ENCODE measurements at regions not wholly inside any gene's neighbourhood (a gene's known extent, or its start where the extent isn't known, plus 50 kb on each side); places are given as distances from the start of the nearest gene placed in this dataset.

- Histone ChIP-seq H3K27ac (ENCODE audit: insufficient read depth, low read length, poor library complexity, severe bottlenecking) (no peak overlapping the region), H3K9me3 (ENCODE audit: control insufficient read depth, low read length) (no peaks in the 10 kb centered on the region), H3K36me3 (ENCODE audit: control insufficient read depth, insufficient read depth, low read length) (no peaks in the 10 kb centered on the region), H3K27me3 (replicated peaks; ENCODE audit: control insufficient read depth, insufficient read depth, low read length, poor library complexity, severe bottlenecking) (no peaks in the 10 kb centered on the region), H3K4me1 (ENCODE audit: control insufficient read depth, insufficient read depth, low read length, poor library complexity, severe bottlenecking) (no peaks in the 10 kb centered on the region), H3K4me3 (ENCODE audit: insufficient read depth, low read depth, low read length, poor library complexity, severe bottlenecking) (no peak overlapping the region)
- DNase-seq: no peak
These were observed 316.7 kb downstream of the TCERG1L start for GRCh38 chr10:130994845-130995244.

- H3K4me3 ChIP-seq (ENCODE audit: insufficient read depth, low read depth, low read length, poor library complexity, severe bottlenecking): no peak overlapping the region
- H3K9me3 ChIP-seq (ENCODE audit: control insufficient read depth, low read length): no peaks in the 10 kb centered on the region
- H3K27me3 ChIP-seq (replicated peaks; ENCODE audit: control insufficient read depth, insufficient read depth, low read length, poor library complexity, severe bottlenecking): no peaks in the 10 kb centered on the region
- DNase-seq: no peak
- H3K27ac ChIP-seq (ENCODE audit: insufficient read depth, low read length, poor library complexity, severe bottlenecking): no peak overlapping the region
- H3K4me1 ChIP-seq (ENCODE audit: control insufficient read depth, insufficient read depth, low read length, poor library complexity, severe bottlenecking): no peaks in the 10 kb centered on the region
- no peaks in the 10 kb centered on the region for H3K36me3 ChIP-seq (ENCODE audit: control insufficient read depth, insufficient read depth, low read length)
These were observed 314.1 kb downstream of the TCERG1L start for GRCh38 chr10:130997267-130998045.

- no peak for DNase-seq
- H3K9me3 ChIP-seq (ENCODE audit: control insufficient read depth, low read length): no peaks in the 10 kb centered on the region
- no peak overlapping the region for H3K4me3 ChIP-seq (ENCODE audit: insufficient read depth, low read depth, low read length, poor library complexity, severe bottlenecking)
- H3K36me3 ChIP-seq (ENCODE audit: control insufficient read depth, insufficient read depth, low read length): no peaks in the 10 kb centered on the region
- H3K27me3 ChIP-seq (replicated peaks; ENCODE audit: control insufficient read depth, insufficient read depth, low read length, poor library complexity, severe bottlenecking): no peaks in the 10 kb centered on the region
- no peaks in the 10 kb centered on the region for H3K4me1 ChIP-seq (ENCODE audit: control insufficient read depth, insufficient read depth, low read length, poor library complexity, severe bottlenecking)
- no peak overlapping the region for H3K27ac ChIP-seq (ENCODE audit: insufficient read depth, low read length, poor library complexity, severe bottlenecking)
These were observed 313.5 kb downstream of the TCERG1L start for GRCh38 chr10:130998046-130998435.

GRCh38 chr10:130998642-130999041, 312.9 kb downstream of the TCERG1L start:
- no peak overlapping the region for H3K4me3 ChIP-seq (ENCODE audit: insufficient read depth, low read depth, low read length, poor library complexity, severe bottlenecking)
- H3K27me3 ChIP-seq (replicated peaks; ENCODE audit: control insufficient read depth, insufficient read depth, low read length, poor library complexity, severe bottlenecking): no peaks in the 10 kb centered on the region
- no peaks in the 10 kb centered on the region for H3K36me3 ChIP-seq (ENCODE audit: control insufficient read depth, insufficient read depth, low read length)
- DNase-seq: no peak
- H3K9me3 ChIP-seq (ENCODE audit: control insufficient read depth, low read length): no peaks in the 10 kb centered on the region
- no peaks in the 10 kb centered on the region for H3K4me1 ChIP-seq (ENCODE audit: control insufficient read depth, insufficient read depth, low read length, poor library complexity, severe bottlenecking)
- no peak overlapping the region for H3K27ac ChIP-seq (ENCODE audit: insufficient read depth, low read length, poor library complexity, severe bottlenecking)

GRCh38 chr10:130999376-131000202, 311.9 kb downstream of the TCERG1L start:
- H3K4me3 ChIP-seq (ENCODE audit: insufficient read depth, low read depth, low read length, poor library complexity, severe bottlenecking): no peak overlapping the region
- no peaks in the 10 kb centered on the region for H3K36me3 ChIP-seq (ENCODE audit: control insufficient read depth, insufficient read depth, low read length)
- H3K9me3 ChIP-seq (ENCODE audit: control insufficient read depth, low read length): no peaks in the 10 kb centered on the region
- no peaks in the 10 kb centered on the region for H3K27me3 ChIP-seq (replicated peaks; ENCODE audit: control insufficient read depth, insufficient read depth, low read length, poor library complexity, severe bottlenecking)
- H3K27ac ChIP-seq (ENCODE audit: insufficient read depth, low read length, poor library complexity, severe bottlenecking): no peak overlapping the region
- DNase-seq: no peak
- no peaks in the 10 kb centered on the region for H3K4me1 ChIP-seq (ENCODE audit: control insufficient read depth, insufficient read depth, low read length, poor library complexity, severe bottlenecking)

- H3K4me1 ChIP-seq (ENCODE audit: control insufficient read depth, insufficient read depth, low read length, poor library complexity, severe bottlenecking): no peaks in the 10 kb centered on the region
- no peak overlapping the region for H3K27ac ChIP-seq (ENCODE audit: insufficient read depth, low read length, poor library complexity, severe bottlenecking)
- no peaks in the 10 kb centered on the region for H3K9me3 ChIP-seq (ENCODE audit: control insufficient read depth, low read length)
- H3K4me3 ChIP-seq (ENCODE audit: insufficient read depth, low read depth, low read length, poor library complexity, severe bottlenecking): no peak overlapping the region
- no peaks in the 10 kb centered on the region for H3K36me3 ChIP-seq (ENCODE audit: control insufficient read depth, insufficient read depth, low read length)
- H3K27me3 ChIP-seq (replicated peaks; ENCODE audit: control insufficient read depth, insufficient read depth, low read length, poor library complexity, severe bottlenecking): no peaks in the 10 kb centered on the region
- no peak for DNase-seq
These were observed 311.3 kb downstream of the TCERG1L start for GRCh38 chr10:131000244-131000643.

GRCh38 chr10:131000743-131001142, 310.8 kb downstream of the TCERG1L start:
- Histone ChIP-seq H3K27me3 (replicated peaks; ENCODE audit: control insufficient read depth, insufficient read depth, low read length, poor library complexity, severe bottlenecking) (no peaks in the 10 kb centered on the region), H3K36me3 (ENCODE audit: control insufficient read depth, insufficient read depth, low read length) (no peaks in the 10 kb centered on the region), H3K4me1 (ENCODE audit: control insufficient read depth, insufficient read depth, low read length, poor library complexity, severe bottlenecking) (no peaks in the 10 kb centered on the region), H3K9me3 (ENCODE audit: control insufficient read depth, low read length) (no peaks in the 10 kb centered on the region), H3K27ac (ENCODE audit: insufficient read depth, low read length, poor library complexity, severe bottlenecking) (no peak overlapping the region), H3K4me3 (ENCODE audit: insufficient read depth, low read depth, low read length, poor library complexity, severe bottlenecking) (no peak overlapping the region)
- no peak for DNase-seq

GRCh38 chr10:131001438-131001837, 310.1 kb downstream of the TCERG1L start:
- H3K4me1 ChIP-seq (ENCODE audit: control insufficient read depth, insufficient read depth, low read length, poor library complexity, severe bottlenecking): no peaks in the 10 kb centered on the region
- no peaks in the 10 kb centered on the region for H3K9me3 ChIP-seq (ENCODE audit: control insufficient read depth, low read length)
- no peaks in the 10 kb centered on the region for H3K36me3 ChIP-seq (ENCODE audit: control insufficient read depth, insufficient read depth, low read length)
- DNase-seq: no peak
- H3K27me3 ChIP-seq (replicated peaks; ENCODE audit: control insufficient read depth, insufficient read depth, low read length, poor library complexity, severe bottlenecking): no peaks in the 10 kb centered on the region
- no peak overlapping the region for H3K27ac ChIP-seq (ENCODE audit: insufficient read depth, low read length, poor library complexity, severe bottlenecking)
- no peak overlapping the region for H3K4me3 ChIP-seq (ENCODE audit: insufficient read depth, low read depth, low read length, poor library complexity, severe bottlenecking)

- Histone ChIP-seq H3K27me3 (replicated peaks; ENCODE audit: control insufficient read depth, insufficient read depth, low read length, poor library complexity, severe bottlenecking) (no peaks in the 10 kb centered on the region), H3K4me3 (ENCODE audit: insufficient read depth, low read depth, low read length, poor library complexity, severe bottlenecking) (no peak overlapping the region)
- DNase-seq: no peak
These were observed 309.3 kb downstream of the TCERG1L start for GRCh38 chr10:131002031-131002861.

More at GRCh38 chr10:131002031-131002861, 309.3 kb downstream of the TCERG1L start:
- H3K4me1 ChIP-seq (ENCODE audit: control insufficient read depth, insufficient read depth, low read length, poor library complexity, severe bottlenecking): no peaks in the 10 kb centered on the region
- H3K27ac ChIP-seq (ENCODE audit: insufficient read depth, low read length, poor library complexity, severe bottlenecking): no peak overlapping the region
- H3K36me3 ChIP-seq (ENCODE audit: control insufficient read depth, insufficient read depth, low read length): no peaks in the 10 kb centered on the region
- no peaks in the 10 kb centered on the region for H3K9me3 ChIP-seq (ENCODE audit: control insufficient read depth, low read length)

Data from effector memory CD4-positive, alpha-beta T cell (primary cell).